MM.1S (cell line): ENCODE measurements at regions not wholly inside any gene's neighbourhood (a gene's known extent, or its start where the extent isn't known, plus 50 kb on each side); places are given as distances from the start of the nearest gene placed in this dataset.

ENCODE experiments used
- CTCF ChIP-seq: fragments of 300-600 bp; sonication (generic); IDR thresholded peaks from 2 replicates; pipeline ENCODE4 v1.5.1; 2016; ENCODE audit warnings: antibody characterized with exemption, low read length, mixed read lengths
- EZH2 ChIP-seq: fragments of 300-600 bp; sonication (generic); optimal IDR thresholded peaks from 2 replicates; pipeline ENCODE3; 2017; ENCODE audit warnings: low read depth, mild to moderate bottlenecking, antibody characterized with exemption, low read length, mixed read lengths
- EZH2phosphoT487 ChIP-seq: fragments of 300-600 bp; sonication (generic); IDR thresholded peaks from 2 replicates; pipeline ENCODE4 v1.6.1; 2018; ENCODE audit warnings: antibody characterized with exemption, low read length

GRCh38 chr2:567496-567864 lies 109.7 kb downstream of the TMEM18 start:
- TF ChIP-seq CTCF: no peak
- no peak for TF ChIP-seq EZH2
- TF ChIP-seq EZH2phosphoT487: no peak
